ENCODE measurements at regions not wholly inside any gene's neighbourhood (a gene's known extent, or its start where the extent isn't known, plus 50 kb on each side); places are given as distances from the start of the nearest gene placed in this dataset.

- DNase-seq, result peak; percentile 52
Observed at GRCh38 chr18:34978953-34979608, 62.1 kb upstream of the MAPRE2 start.

- DNase-seq, result no peak
Observed at GRCh38 chr18:34981487-34981886, 59.7 kb upstream of the MAPRE2 start.

GRCh38 chr18:34985963-34986362 lies 55.2 kb upstream of the MAPRE2 start:
- DNase-seq, result no peak

DNA sequence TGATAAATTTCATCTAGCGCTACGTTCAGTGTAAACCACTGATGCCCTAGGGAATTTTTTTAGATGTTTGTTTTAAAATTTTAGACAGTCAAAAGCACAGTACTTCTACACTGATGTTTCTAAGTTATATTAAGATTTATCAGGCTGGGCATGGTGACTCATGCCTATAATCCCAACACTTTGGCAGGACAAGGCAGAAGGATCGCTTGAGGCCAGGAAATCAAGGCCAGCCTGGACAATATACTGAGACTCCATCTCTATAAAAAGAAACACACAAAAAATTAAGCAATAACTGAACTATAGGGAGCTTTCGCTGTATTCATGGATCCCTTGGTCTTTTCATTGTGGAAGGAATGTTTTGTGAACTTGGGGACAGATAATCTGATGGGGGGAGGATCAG lies 50.6 kb upstream of the MAPRE2 start:
- DNase-seq, result no peak

DNA sequence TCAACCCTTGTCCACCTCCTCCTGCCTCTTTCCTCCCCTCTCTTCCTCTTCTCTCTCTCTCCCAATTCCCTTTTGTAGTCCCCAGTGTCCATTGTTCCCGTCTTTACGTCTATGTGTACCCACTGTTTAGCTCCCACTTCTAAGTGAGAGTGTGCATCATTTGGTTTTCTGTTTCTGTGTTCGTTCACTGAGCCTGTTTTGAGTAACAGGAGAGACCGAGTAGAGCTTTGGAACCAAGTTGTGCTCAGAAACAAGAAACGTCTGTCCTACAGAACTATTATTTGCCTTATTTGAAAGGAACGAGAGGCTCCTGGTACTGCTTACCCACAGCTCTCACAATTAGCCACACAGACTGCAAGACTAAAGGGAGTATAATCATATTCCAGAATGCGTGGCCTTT lies 50.1 kb upstream of the MAPRE2 start:
- no peak for DNase-seq
